T-helper 1 cell (primary cell): ENCODE measurements at regions not wholly inside any gene's neighbourhood (a gene's known extent, or its start where the extent isn't known, plus 50 kb on each side); places are given as distances from the start of the nearest gene placed in this dataset.

Experiments used
- DNase-seq, 5 donors: peaks; one replicate each; pipeline ENCODE4 v3.0.0-alpha.2; 2012 to 2020

- no peak for DNase-seq
Measured at GRCh38 chr21:35142036-35142815, 93.1 kb upstream of the RUNX1 start.

- DNase-seq, result no peak
Measured at GRCh38 chr21:35139382-35139715, 90.2 kb upstream of the RUNX1 start.

DNA sequence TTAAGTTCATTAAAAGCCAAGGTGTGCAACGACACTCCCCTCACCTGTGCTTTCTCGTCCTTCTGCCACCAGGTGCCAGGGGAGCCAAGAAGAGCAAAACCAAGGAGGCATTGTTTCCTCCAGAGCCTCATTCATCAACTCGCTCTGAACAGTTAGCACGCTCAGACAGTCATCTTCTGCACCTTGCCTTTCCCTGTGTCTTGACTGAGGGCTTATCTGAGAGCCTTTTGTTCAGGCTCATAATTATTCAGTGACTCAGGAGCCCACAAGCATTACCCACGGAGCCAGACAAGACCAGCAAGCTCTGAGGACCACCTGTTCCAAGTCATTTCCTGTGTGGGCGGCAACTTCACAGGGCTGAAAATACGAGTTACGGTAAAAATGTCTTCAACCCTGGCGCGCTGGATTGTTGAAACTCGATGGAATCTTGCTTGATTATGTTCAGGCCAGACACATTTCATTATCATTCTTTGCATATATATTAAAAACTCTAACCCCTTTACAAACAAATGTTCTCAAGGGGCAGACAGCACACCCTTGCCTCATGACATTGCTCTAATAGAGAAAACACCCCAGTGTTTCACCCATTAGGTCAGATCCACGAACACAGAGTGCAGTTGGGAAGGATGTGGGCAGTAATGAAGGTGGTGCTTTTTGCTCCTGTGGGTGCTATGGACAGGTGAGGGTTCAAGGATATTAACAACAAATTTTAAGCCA is 89.7 kb upstream of the RUNX1 start:
- peak in 2 of 5 donors; percentile 4 to 9 for DNase-seq

DNA sequence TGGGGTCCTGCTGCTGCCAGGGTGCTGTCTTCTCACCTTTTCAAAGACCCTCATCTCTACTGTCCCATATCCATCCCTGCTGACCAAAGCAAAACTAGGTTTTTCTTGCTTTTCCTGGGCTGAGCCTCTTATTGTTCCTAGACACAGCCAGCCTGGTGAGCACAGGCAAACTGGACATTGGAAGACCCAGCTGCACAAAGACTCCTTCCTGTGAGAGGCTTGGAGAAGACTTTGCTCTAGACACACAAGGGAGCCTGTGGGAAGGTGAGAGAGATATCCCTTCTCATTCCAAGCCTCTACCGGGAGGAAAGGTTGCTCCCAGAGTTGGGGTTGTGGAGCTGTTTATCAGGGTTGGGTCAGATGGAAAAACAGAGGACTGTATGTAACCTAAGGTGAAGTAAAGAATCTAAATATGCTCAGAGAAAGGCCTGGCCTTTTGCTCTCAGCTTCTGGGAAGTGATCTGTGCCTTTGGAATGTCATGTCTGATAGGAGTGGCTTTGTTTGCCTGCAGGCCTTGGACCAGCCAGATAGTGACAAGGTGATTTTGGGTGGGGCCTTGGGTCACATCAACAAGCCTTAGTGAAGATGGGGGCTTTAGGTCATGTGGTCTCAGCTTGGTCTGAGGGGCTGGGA is 87.6 kb upstream of the RUNX1 start:
- DNase-seq, result no peak

DNA sequence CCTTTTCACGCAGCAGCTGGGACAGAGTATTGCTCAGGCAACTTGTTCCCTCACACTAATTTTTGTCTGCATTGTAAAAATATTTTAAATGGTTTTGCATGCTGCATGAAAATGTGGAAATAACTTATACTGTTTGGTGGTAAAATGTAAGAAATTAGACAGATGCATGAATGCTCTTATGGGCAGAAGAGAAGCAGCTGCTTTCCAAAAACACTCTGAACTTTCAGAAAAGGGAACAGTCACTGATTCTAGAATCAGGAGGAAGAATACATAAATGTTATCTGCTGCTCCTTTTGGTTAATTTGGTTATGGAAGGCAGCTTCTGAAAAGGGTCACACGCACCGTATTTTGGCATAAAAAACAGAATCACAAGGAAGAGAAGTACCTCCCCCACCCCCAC is 87.0 kb upstream of the RUNX1 start:
- no peak for DNase-seq

DNA sequence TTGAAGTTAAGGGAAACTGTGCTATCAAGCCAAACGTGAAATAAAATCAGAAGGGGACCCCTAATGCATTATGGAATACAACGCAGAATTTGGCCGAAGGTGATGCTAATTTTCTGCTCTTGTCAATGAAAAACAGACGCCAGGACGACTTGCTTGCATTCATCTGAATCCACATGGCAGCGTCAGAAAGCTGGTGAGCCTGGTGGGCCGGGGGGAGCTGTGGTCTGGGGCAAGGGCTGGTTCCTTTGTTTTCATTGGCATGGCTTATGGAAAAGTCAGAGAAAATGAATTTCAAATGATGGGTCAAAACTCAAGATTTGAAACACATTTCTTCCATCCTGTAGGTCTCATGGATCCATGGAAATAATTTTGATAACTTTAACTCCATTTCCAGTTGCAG is 86.4 kb upstream of the RUNX1 start:
- DNase-seq, result no peak

DNA sequence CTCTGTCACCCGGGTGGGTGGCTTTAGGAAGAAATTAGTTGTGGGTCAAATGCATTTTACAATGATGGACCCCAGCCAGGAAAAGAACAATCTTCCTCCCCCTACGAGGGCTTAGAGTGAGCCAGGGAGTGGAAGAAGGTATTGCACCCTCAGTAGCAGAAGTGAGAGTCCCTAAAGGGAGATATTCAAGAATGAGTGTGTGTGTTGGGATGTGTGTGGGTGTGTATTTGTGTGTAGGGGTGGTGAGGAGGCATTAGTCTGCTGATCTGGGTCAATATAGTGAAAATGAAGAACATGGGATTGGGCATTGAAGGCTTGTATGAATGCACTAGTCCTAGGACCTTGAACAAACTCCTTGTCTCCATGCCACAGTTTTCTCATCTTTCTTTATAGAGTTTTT is 85.2 kb upstream of the RUNX1 start:
- no peak for DNase-seq

DNA sequence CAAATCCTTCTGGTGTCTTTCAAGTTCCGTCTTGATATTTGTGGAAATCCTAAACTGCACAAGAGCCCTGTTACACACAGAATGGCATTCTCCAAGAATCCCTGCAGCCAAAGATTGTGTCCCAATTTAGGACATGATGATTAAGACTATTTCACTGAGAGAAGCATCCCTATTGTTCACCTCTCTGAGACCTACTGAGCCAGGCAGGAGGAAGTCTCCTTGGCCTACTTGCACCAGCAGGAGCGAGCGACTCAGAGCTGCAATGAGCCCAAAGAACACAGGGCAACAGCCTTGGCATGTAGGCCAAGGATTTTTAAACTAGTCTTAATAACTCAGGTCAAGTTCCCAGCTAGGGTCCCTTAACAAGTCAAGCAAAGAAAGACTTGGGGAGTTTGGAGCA is 79.4 kb upstream of the RUNX1 start:
- DNase-seq, result no peak

- DNase-seq, result no peak
Measured at GRCh38 chr21:35127851-35128250, 78.7 kb upstream of the RUNX1 start.

DNA sequence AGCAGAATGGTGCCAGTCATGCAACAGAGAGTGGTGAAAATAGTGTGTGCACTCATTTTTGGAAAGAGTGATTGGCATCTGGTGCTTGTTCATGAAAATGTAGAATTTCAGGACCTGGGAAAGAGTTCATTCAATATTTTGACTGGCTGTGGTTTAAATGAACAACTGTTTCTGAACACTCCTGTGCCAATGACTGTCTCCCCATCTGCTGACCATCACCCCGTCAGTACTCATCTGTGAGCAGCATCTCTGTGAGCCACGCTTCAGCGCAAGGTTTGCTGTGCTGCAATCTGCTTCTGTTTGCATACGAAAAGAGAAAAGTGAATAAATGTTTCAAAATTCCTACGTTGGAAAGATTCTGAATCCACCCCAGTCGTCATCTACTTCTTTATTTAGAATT is 77.9 kb upstream of the RUNX1 start:
- no peak for DNase-seq

GRCh38 chr21:35120631-35121180 is 71.6 kb upstream of the RUNX1 start:
- DNase-seq, result no peak

- DNase-seq, result no peak
Measured at GRCh38 chr21:35119501-35120047, 70.5 kb upstream of the RUNX1 start.

DNA sequence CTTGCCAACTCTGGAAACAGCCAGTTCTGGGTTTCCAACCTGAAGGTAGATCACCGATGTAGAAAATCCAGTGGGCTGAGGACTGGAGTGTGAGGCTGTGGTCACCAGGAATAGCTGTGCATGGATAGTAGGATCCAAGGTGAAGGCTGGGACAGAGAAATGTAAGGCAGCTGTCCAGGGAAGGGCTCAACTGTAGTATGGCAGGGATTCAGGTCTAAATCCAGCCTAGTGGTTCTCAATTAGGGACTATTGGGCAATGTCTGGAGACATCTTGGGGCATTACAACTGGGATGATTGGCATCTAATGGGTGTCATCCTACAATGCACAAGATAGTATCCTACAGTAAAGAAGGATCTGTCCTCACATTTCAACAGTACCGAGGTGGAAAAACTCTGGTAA is 67.7 kb upstream of the RUNX1 start:
- no peak for DNase-seq

DNA sequence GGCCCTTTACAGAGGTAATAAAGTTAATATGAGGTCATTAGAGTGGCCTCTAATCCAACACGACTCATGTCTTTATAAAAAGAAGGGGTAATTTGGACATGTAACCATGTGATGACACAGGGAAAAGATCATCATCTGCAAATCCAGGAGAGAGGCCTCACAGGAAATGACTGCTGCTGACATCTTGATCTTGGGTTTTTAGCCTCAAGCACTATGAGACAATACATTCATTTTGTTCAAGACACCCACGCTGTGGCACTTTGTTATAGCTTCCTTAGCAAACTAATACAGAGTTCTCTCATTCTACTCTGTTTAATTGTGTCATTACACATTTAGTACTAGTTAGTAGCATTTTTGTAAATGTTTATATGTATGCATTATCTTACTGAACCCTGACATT is 64.0 kb upstream of the RUNX1 start:
- DNase-seq, result no peak

GRCh38 chr21:35111321-35111930 is 62.3 kb upstream of the RUNX1 start:
- DNase-seq, result no peak

DNA sequence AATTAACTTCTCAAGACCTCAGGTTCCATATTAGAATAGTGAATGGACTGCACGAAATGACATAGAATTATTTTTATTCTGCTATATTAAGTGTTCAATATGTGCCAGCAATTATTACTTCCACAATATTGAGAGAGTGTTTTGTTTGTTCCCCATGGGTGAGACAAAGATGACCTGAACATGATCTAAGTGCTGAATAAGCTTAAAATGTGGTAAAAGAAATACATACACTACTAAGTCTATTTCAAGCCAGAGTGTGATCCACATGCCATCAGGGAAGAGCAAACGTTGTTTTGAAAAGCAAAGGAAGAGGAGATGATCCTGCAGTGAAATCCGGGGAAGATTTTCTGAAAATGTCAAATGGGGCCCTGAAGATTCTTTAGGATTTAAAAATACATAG is 59.8 kb upstream of the RUNX1 start:
- DNase-seq, result no peak

- no peak for DNase-seq
Measured at GRCh38 chr21:35107520-35107919, 58.4 kb upstream of the RUNX1 start.

GRCh38 chr21:35106246-35106835 is 57.2 kb upstream of the RUNX1 start:
- DNase-seq, result no peak

DNA sequence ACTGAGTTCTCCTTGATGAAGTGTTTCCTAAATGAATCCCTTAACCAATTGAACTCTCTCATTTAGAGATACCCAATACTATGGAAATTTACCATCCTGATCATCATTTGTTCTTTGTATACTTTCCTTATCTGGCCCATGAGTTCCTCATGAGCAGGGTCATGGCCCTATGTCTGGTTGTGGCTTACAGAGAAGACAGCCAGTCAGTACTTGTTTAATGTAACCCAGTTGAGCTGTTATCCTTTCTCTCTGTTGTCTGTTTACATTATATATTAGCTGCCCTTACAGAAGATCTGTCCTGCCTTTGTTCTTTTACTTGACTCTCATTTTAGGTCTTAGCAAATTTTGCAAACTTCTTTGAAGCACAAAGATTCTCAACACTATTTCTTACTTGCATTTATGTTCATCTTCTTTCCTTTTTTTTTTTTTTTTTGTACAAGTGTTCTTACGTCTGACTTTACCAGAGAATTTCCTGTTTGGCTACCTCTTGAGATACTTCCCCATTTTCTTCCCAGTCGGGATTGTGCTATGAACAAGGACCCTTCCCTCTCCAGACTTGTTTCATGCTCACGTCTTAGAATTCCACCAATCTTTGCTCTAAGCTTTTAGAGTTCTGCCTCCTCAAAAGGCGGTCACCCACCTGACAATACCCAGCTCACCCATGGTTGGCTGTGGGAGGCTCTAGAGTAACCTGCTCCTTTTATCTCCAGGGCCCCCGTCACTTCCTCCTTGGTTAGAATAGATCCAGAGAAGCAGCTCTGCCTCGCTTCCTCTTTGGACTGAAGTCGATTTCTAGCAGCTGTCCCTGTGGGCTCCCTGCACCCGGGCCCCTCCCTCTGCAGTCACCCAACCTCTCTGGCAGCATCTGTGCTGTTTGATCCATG is 53.6 kb upstream of the RUNX1 start:
- peak in 4 of 5 donors; percentile 8 to 22 (median 14) for DNase-seq

DNA sequence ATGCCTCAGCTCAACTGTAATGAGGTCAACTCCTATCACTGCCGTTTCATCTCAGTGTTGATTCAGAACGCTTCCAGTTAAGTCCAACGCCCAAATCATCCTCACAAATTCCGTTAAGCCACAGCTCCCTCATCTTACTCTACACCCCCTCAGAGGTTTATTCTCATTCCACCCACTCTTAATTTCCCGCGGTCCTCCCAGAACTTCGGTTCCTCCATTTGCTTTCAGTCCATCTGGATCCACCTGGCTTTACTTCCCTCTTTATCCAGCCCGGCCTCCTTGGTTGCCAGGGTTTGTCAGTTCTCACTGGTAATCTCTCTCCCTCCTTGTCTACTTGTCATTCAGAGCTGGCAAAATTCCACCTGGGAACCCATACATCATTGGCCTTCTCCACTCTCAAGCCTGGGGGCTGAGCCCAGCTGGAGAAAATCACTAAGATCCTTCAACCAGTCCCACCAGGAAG is 51.3 kb upstream of the RUNX1 start:
- no peak for DNase-seq

GRCh38 chr21:35099310-35099709 is 50.2 kb upstream of the RUNX1 start:
- DNase-seq, result no peak
